OCI-LY7 (cell line): ENCODE measurements at regions not wholly inside any gene's neighbourhood (a gene's known extent, or its start where the extent isn't known, plus 50 kb on each side); places are given as distances from the start of the nearest gene placed in this dataset.

Experiments
- BruUV-seq: library from RNA; stranded (reverse); fragments of 400-500 nt; replicated peaks from 2 replicates; lab custom pipeline; 2021; lab: Mats Ljungman, UMichigan
- CTCF ChIA-PET: fragments of 300-600 bp; sonication (Branson Sonifier 250); formaldehyde crosslinking; loops from one replicate; lab custom pipeline; 2022; ENCODE audit warnings: antibody characterized with exemption; ENCODE audit not compliant: unreplicated experiment; lab: Charles Lee
- POLR2A ChIA-PET: fragments of 300-600 bp; sonication (Branson Sonifier 250); formaldehyde crosslinking; loops from one replicate; lab custom pipeline; 2022; ENCODE audit warnings: antibody characterized with exemption; lab: Charles Lee
- DNase-seq: peaks from one replicate; pipeline ENCODE4 v3.0.0-alpha.2; 2015; ENCODE audit warnings: low spot score
- H2AFZ ChIP-seq: fragments of 200-600 bp; sonication (generic), shearing (Covaris generic); 2 replicates; pipeline ENCODE4 v1.6.1; 2014; ENCODE audit warnings: mild to moderate bottlenecking, antibody characterized with exemption, low read length, moderate library complexity
- H3K27ac ChIP-seq: fragments of 200-600 bp; sonication (generic); 2 replicates; pipeline ENCODE4 v1.5.1; 2014; ENCODE audit warnings: mixed run types, low read depth, mild to moderate bottlenecking, moderate library complexity, low read length, inconsistent platforms; ENCODE audit not compliant: poor library complexity, severe bottlenecking
- H3K36me3 ChIP-seq: fragments of 200-600 bp; sonication (generic); 2 replicates; pipeline ENCODE4 v1.6.1; 2014; ENCODE audit warnings: mild to moderate bottlenecking, antibody characterized with exemption, low read length, moderate library complexity, mixed read lengths; ENCODE audit not compliant: insufficient read depth
- H3K4me1 ChIP-seq: fragments of 200-600 bp; sonication (generic); 2 replicates; pipeline ENCODE4 v1.5.1; 2014; ENCODE audit warnings: mild to moderate bottlenecking, low read length; ENCODE audit not compliant: insufficient read depth, poor library complexity, severe bottlenecking
- H3K4me2 ChIP-seq: fragments of 200-600 bp; sonication (generic); 2 replicates; pipeline ENCODE4 v1.6.1; 2014; ENCODE audit warnings: mild to moderate bottlenecking, low read length
- H3K4me3 ChIP-seq: fragments of 200-600 bp; sonication (generic); 2 replicates; pipeline ENCODE4 v1.5.1; 2014; ENCODE audit warnings: mild to moderate bottlenecking, low read depth, low read length; ENCODE audit not compliant: poor library complexity, severe bottlenecking
- H3K79me2 ChIP-seq: fragments of 200-600 bp; sonication (generic); 2 replicates; pipeline ENCODE4 v1.6.1; 2016; ENCODE audit warnings: low read depth, mild to moderate bottlenecking, low read length, moderate library complexity, mixed read lengths; ENCODE audit not compliant: insufficient read depth
- H3K9me2 ChIP-seq: fragments of 200-600 bp; sonication (generic); 2 replicates; pipeline ENCODE4 v1.6.1; 2016; ENCODE audit warnings: mild to moderate bottlenecking, low read length, mixed read lengths; ENCODE audit not compliant: insufficient read depth
- H3K9me3 ChIP-seq: fragments of 200-600 bp; sonication (generic); 2 replicates; pipeline ENCODE4 v1.6.1; 2014; ENCODE audit warnings: mild to moderate bottlenecking, mixed run types, low read length, mixed read lengths
- H4K20me1 ChIP-seq: fragments of 200-600 bp; sonication (generic); 2 replicates; pipeline ENCODE4 v1.6.1; 2014; ENCODE audit warnings: mild to moderate bottlenecking, antibody characterized with exemption, low read length, moderate library complexity, mixed read lengths; ENCODE audit not compliant: insufficient read depth
- EZH2phosphoT487 ChIP-seq: fragments of 200-600 bp; sonication (generic); IDR thresholded peaks from 2 replicates; pipeline ENCODE4 v1.6.1; 2018; ENCODE audit warnings: low read depth, borderline replicate concordance, mild to moderate bottlenecking, mixed run types, antibody characterized with exemption, low read length, moderate library complexity, mixed read lengths
- intact Hi-C: fragments of 100-400 bp; cut with micrococcal nuclease; formaldehyde crosslinking; loops from one replicate; pipeline ENCODE4 v1.10.0; 2022; ENCODE audit not compliant: unreplicated experiment
- TF ChIP-seq, protein P1 (sequence below): fragments of 200-600 bp; sonication (generic); conservative IDR thresholded peaks from 2 replicates; pipeline ENCODE4 v1.5.1; 2014; ENCODE audit warnings: mild to moderate bottlenecking, antibody characterized with exemption, low read length, moderate library complexity, mixed read lengths

DNA sequence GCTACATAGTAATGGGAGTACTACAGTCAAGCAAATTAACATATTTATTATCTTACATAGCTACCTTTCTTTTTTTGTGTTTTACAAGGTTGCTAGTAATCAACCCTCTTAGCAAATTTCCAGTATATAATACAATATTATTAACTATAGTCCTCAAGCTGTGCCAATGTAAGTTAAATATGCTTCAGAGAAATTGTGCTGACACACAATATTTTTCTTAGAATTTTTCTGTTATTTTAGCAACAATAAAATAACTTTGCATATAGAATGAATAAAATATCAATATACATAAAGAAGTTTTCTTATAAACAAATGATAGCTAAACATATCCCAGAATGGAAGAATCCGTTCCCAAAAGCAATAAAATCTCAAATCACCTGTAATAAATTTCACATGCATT is 1605.1 kb downstream of the REEP3 start:
- no peak overlapping the region for H3K4me2 ChIP-seq
- H3K9me2 ChIP-seq, result no peaks in the 10 kb centered on the region
- no peak overlapping the region for H2AFZ ChIP-seq
- CTCF ChIA-PET, result no interaction called here
- no peak overlapping the region for H3K4me3 ChIP-seq
- DNase-seq, result no peak
- H3K27ac ChIP-seq, result no peak overlapping the region
- POLR2A ChIA-PET, result no interaction called here
- no peaks in the 10 kb centered on the region for H3K36me3 ChIP-seq
- BruUV-seq, result no TSS peak
- no peaks in the 10 kb centered on the region for H4K20me1 ChIP-seq
- no peaks in the 10 kb centered on the region for H3K9me3 ChIP-seq
- TF ChIP-seq, protein P1, sequence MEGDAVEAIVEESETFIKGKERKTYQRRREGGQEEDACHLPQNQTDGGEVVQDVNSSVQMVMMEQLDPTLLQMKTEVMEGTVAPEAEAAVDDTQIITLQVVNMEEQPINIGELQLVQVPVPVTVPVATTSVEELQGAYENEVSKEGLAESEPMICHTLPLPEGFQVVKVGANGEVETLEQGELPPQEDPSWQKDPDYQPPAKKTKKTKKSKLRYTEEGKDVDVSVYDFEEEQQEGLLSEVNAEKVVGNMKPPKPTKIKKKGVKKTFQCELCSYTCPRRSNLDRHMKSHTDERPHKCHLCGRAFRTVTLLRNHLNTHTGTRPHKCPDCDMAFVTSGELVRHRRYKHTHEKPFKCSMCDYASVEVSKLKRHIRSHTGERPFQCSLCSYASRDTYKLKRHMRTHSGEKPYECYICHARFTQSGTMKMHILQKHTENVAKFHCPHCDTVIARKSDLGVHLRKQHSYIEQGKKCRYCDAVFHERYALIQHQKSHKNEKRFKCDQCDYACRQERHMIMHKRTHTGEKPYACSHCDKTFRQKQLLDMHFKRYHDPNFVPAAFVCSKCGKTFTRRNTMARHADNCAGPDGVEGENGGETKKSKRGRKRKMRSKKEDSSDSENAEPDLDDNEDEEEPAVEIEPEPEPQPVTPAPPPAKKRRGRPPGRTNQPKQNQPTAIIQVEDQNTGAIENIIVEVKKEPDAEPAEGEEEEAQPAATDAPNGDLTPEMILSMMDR, result no peak
- TF ChIP-seq EZH2phosphoT487, result no peak
- no peaks in the 10 kb centered on the region for H3K79me2 ChIP-seq
- intact Hi-C loops, result no loop called here
- H3K4me1 ChIP-seq, result no peaks in the 10 kb centered on the region

DNA sequence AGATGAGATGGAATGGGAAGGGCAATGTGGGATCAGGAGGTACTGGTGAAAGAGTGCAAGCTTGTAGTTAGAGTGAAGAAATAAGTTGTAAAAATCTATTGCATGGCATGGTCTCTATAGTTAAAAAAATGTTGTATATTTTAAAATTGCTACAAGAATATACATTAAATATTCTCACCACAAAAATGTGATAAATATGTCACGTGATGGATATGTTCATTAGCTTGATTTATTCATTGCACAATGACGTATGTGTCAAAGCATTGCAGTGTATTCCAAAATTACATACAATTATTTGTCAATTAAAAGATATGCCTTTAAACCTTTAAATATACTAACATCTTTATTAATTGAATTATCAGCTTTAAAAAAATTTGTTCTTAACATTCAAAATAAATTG is 1607.1 kb downstream of the REEP3 start:
- intact Hi-C loops, result no loop called here
- Histone ChIP-seq H3K79me2 (no peaks in the 10 kb centered on the region), H3K9me2 (no peaks in the 10 kb centered on the region), H4K20me1 (no peaks in the 10 kb centered on the region), H3K36me3 (no peaks in the 10 kb centered on the region), H3K27ac (no peak overlapping the region), H3K4me1 (no peaks in the 10 kb centered on the region), H3K4me2 (no peak overlapping the region), H3K9me3 (no peaks in the 10 kb centered on the region), H2AFZ (no peak overlapping the region), H3K4me3 (no peak overlapping the region)
- TF ChIP-seq, protein P1, result no peak
- no peak for TF ChIP-seq EZH2phosphoT487
- no peak for DNase-seq
- POLR2A ChIA-PET, result interaction anchor here (0.7 to 1.5 kb wide), 3 partner anchors 9 to 1191 kb away, joined by 3 to 4 read pairs (median 3); no protein-coding TSS in a partner anchor
- no TSS peak for BruUV-seq
- CTCF ChIA-PET, result no interaction called here

DNA sequence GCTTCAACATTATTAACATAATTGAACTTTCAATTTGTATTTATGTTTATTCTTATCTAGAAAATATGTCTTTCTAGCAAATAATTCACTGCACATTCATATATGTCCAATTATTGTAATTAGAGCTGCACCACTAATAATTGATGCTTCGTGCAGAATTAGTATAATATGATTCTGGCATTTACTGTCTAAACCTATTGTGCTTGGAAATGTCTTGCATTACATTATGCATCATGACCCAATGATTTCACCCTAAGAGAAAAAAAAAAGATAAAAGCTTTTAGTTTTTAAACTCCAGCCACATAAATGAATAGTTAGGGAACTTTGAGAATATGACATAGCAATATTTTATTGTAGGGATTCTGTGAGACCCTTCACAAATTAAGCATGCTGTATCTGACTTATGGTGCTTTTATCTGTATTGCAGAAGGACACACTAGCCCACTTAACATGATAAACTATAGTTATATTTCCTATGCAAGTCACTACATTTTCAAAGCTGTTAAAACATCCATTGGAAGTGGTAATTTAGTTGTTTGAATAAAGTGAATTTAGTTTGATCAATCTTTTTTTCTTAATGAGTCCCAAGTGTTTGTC is 1609.1 kb downstream of the REEP3 start:
- Histone ChIP-seq H3K36me3 (no peaks in the 10 kb centered on the region), H3K4me2 (no peak overlapping the region), H3K79me2 (no peaks in the 10 kb centered on the region), H3K4me1 (no peaks in the 10 kb centered on the region), H3K9me3 (no peaks in the 10 kb centered on the region), H4K20me1 (no peaks in the 10 kb centered on the region), H3K9me2 (no peaks in the 10 kb centered on the region), H3K27ac (no peak overlapping the region), H2AFZ (no peak overlapping the region), H3K4me3 (no peak overlapping the region)
- TF ChIP-seq EZH2phosphoT487, result no peak
- TF ChIP-seq, protein P1, result no peak
- no TSS peak for BruUV-seq
- POLR2A ChIA-PET, result no interaction called here
- no peak for DNase-seq
- intact Hi-C loops, result no loop called here
- CTCF ChIA-PET, result no interaction called here
